K562 (cell line): ENCODE measurements at regions not wholly inside any gene's neighbourhood (a gene's known extent, or its start where the extent isn't known, plus 50 kb on each side); places are given as distances from the start of the nearest gene placed in this dataset.

Experiments used
- ATAC-seq: fragments of 200-7000 bp; cut with Tn5 transposase; 3 replicates; pipeline ENCODE4 v1.9.1; 2020; ENCODE audit warnings: moderate library complexity
- BruUV-seq: library from RNA; stranded (reverse); fragments of 400-500 nt; replicated peaks from 2 replicates; lab custom pipeline; 2021; lab: Mats Ljungman, UMichigan
- CTCF ChIA-PET: fragments of 300-600 bp; formaldehyde crosslinking; extraction: SDS; loops from one replicate; lab custom pipeline; 2021; ENCODE audit warnings: low intra/inter-chr PET ratio; lab: Yijun Ruan, JAX
- POLR2A ChIA-PET: fragments of 300-600, 350-650 bp; sonication (Branson Sonifier 250); formaldehyde crosslinking; extraction: SDS; loops from one replicate; lab custom pipeline; 2021; ENCODE audit warnings: antibody characterized with exemption, inconsistent platforms; lab: Yijun Ruan, JAX
- DNase-seq, 4 experiments: peaks; one replicate each; pipeline versions ENCODE4 v3.0.0 to v3.0.0-alpha.2; 2011 to 2018; ENCODE audit warnings: low spot score in 3 of 4, mixed read lengths in 3 of 4; ENCODE audit errors: extremely low read depth in 1 of 4
- FAIRE-seq: peaks from 2 replicates; lab custom pipeline; 2011; peaks lifted over from hg19 to GRCh38; lab: Jason Lieb, UNC
- H2AFZ ChIP-seq: 2 replicates; pipeline ENCODE4 v1.6.0; 2011; ENCODE audit warnings: low read depth, low read length, control low read depth, inconsistent platforms
- H3K27ac ChIP-seq: fragments of 200-600 bp; 3 replicates; pipeline ENCODE4 v1.8.0; 2011; ENCODE audit warnings: low read depth, mild to moderate bottlenecking, control low read depth, inconsistent platforms, low read length, moderate library complexity, mixed read lengths; ENCODE audit errors: extremely low read depth
- H3K27me3 ChIP-seq, 2 experiments: fragments of 300-600 bp in 1 of 2; 2 replicates in 1 of 2; 3 replicates in 1 of 2; pipeline versions ENCODE4 v1.6.0 to v1.8.0; 2011; ENCODE audit warnings: inconsistent platforms in 2 of 2, low read length in 2 of 2, mild to moderate bottlenecking in 1 of 2, mixed read lengths in 1 of 2, moderate library complexity in 1 of 2; ENCODE audit not compliant: control insufficient read depth in 2 of 2, insufficient read depth in 2 of 2
- H3K36me3 ChIP-seq: fragments of 300-600 bp; 3 replicates; pipeline ENCODE4 v1.8.0; 2011; ENCODE audit warnings: mild to moderate bottlenecking, low read length, inconsistent platforms; ENCODE audit not compliant: control insufficient read depth, insufficient read depth
- H3K4me1 ChIP-seq, 2 experiments: fragments of 200-600 bp in 1 of 2; replicated peaks in 1 of 2; 2 replicates in 1 of 2; 3 replicates in 1 of 2; pipeline versions ENCODE4 v1.5.1 to v1.8.0; 2011; ENCODE audit warnings: inconsistent platforms in 2 of 2, low read length in 2 of 2, mild to moderate bottlenecking in 1 of 2, mixed read lengths in 1 of 2, moderate library complexity in 1 of 2; ENCODE audit not compliant: control insufficient read depth in 2 of 2, insufficient read depth in 2 of 2
- H3K4me2 ChIP-seq: 2 replicates; pipeline ENCODE4 v1.6.1; 2011; ENCODE audit warnings: low read length, control low read depth, inconsistent platforms, mixed read lengths; ENCODE audit not compliant: insufficient read depth
- H3K4me3 ChIP-seq: fragments of 200-600 bp; sonication (generic), shearing (Covaris generic); 2 replicates; pipeline ENCODE4 v1.5.1; 2016; ENCODE audit warnings: control low read depth, inconsistent platforms
- H3K79me2 ChIP-seq: fragments of 200-600 bp; 3 replicates; pipeline ENCODE4 v1.8.0; 2011; ENCODE audit warnings: low read length, inconsistent platforms; ENCODE audit not compliant: control insufficient read depth, insufficient read depth
- H3K9ac ChIP-seq, 2 experiments: 2 replicates each; pipeline versions ENCODE4 v1.6.0 to v1.6.1; 2011; ENCODE audit warnings: low read depth in 2 of 2, low read length in 2 of 2, control low read depth in 1 of 2, inconsistent platforms in 1 of 2, mild to moderate bottlenecking in 1 of 2, mixed read lengths in 1 of 2; ENCODE audit not compliant: insufficient read depth in 1 of 2
- H3K9me1 ChIP-seq: one replicate; pipeline ENCODE4 v1.6.0; 2011; ENCODE audit warnings: inconsistent platforms, mild to moderate bottlenecking, low read length, moderate library complexity; ENCODE audit not compliant: control insufficient read depth, insufficient read depth
- H3K9me3 ChIP-seq: replicated peaks from 2 replicates; pipeline ENCODE4 v1.5.1; 2011; ENCODE audit warnings: low read depth, low read length, inconsistent platforms; ENCODE audit not compliant: control insufficient read depth, insufficient read depth
- H4K20me1 ChIP-seq: replicated peaks from 2 replicates; pipeline ENCODE4 v1.6.1; 2011; ENCODE audit warnings: low read length, inconsistent platforms, mixed read lengths; ENCODE audit not compliant: control insufficient read depth, insufficient read depth
- ADNP ChIP-seq: fragments of 200-800 bp; sonication (Bioruptor generic); IDR thresholded peaks from 2 replicates; pipeline ENCODE4 v1.6.1; 2016; ENCODE audit warnings: missing genetic modification characterization, missing compliant biosample characterization
- E2F4 ChIP-seq: sonication (generic); formaldehyde crosslinking; IDR thresholded peaks from 2 replicates; pipeline ENCODE4 v1.8.0; 2022; ENCODE audit warnings: mild to moderate bottlenecking, low read depth, missing genetic modification reagents
- FOXK2 ChIP-seq, 2 experiments: fragments of 450-650 bp; IDR thresholded peaks in 1 of 2; conservative IDR thresholded peaks in 1 of 2; 2 replicates each; pipeline ENCODE4 v1.6.1; 2016; ENCODE audit warnings: low read depth in 2 of 2, mild to moderate bottlenecking in 1 of 2
- HDAC1 ChIP-seq, 2 experiments: fragments of 450-650 bp; IDR thresholded peaks; 2 replicates each; pipeline ENCODE4 v1.6.1; 2016 to 2017; ENCODE audit warnings: inconsistent platforms in 1 of 2, mild to moderate bottlenecking in 1 of 2, moderate library complexity in 1 of 2
- HMG20A ChIP-seq: fragments of 450-650 bp; formaldehyde crosslinking; conservative IDR thresholded peaks from 2 replicates; pipeline ENCODE4 v1.4.0; 2020; ENCODE audit warnings: mild to moderate bottlenecking, mixed read lengths
- RBM14 ChIP-seq: fragments of 200-400 bp; formaldehyde crosslinking; IDR thresholded peaks from 2 replicates; pipeline ENCODE4 v1.6.1; 2018; ENCODE audit warnings: low read depth, mild to moderate bottlenecking, low read length, moderate library complexity, borderline replicate concordance; ENCODE audit not compliant: insufficient read depth
- SETDB1 ChIP-seq: IDR thresholded peaks from one replicate; pipeline ENCODE4 v1.6.1; 2012; ENCODE audit warnings: low read length, control low read depth, inconsistent platforms
- TGIF2 ChIP-seq: sonication (generic); formaldehyde crosslinking; IDR thresholded peaks from 2 replicates; pipeline ENCODE4 v1.8.1; 2022; ENCODE audit warnings: mild to moderate bottlenecking, missing genetic modification reagents, moderate library complexity
- THAP12 ChIP-seq: fragments of 250-450 bp; sonication (Bioruptor Pico); IDR thresholded peaks from 2 replicates; pipeline ENCODE4 v1.9.0; 2021; ENCODE audit warnings: mild to moderate bottlenecking, inconsistent platforms
- WGBS: fragments of 100-300 bp; shearing (Covaris generic); methylation state at CpG from one replicate; pipeline ENCODE4 v1.1.6; 2016; ENCODE audit warnings: low coverage, mixed read lengths; ENCODE audit not compliant: insufficient coverage; ENCODE audit errors: missing lambda C conversion rate; 5-methylcytosine and 5-hydroxymethylcytosine counted together
- in situ Hi-C: fragments of 300-500 bp; cut with MboI; formaldehyde crosslinking; loops from 4 replicates; pipeline ENCODE4 v1.15.0; 2018; ENCODE audit warnings: inconsistent platforms, mixed read lengths
- intact Hi-C: fragments of 100-400 bp; cut with micrococcal nuclease; formaldehyde crosslinking; loops from 2 replicates; pipeline ENCODE4 v1.14.2; 2022

- in situ Hi-C loops (no loop called here), intact Hi-C loops (no loop called here)
- H3K27ac ChIP-seq: no peak overlapping the region
- ChIA-PET CTCF (no interaction called here), POLR2A (no interaction called here)
- H3K9ac ChIP-seq: no peak overlapping the region
- FAIRE-seq (no peak), DNase-seq (no peak), ATAC-seq (no peak)
- no peak overlapping the region for H3K4me2 ChIP-seq
- H4K20me1 ChIP-seq: no peaks in the 10 kb centered on the region
- no peaks in the 10 kb centered on the region for H3K36me3 ChIP-seq
- H3K9me3 ChIP-seq: no peaks in the 10 kb centered on the region
- H3K4me1 ChIP-seq: no peaks in the 10 kb centered on the region
- WGBS: 2% methylated on average over 4 of the region's 4 CpGs
- H3K79me2 ChIP-seq: no peaks in the 10 kb centered on the region
- TF ChIP-seq FOXK2 (conservative IDR thresholded peaks at IDR 0.05 in 1 of 2, IDR thresholded peaks at IDR 0.05 in 1 of 2; ENCODE audit: low read depth in 2 of 2) (no peak), SETDB1 (no peak), RBM14 (no peak), TGIF2 (CRISPR knock-in tag) (no peak), THAP12 (no peak), ADNP (tag) (no peak), HMG20A (no peak), E2F4 (CRISPR knock-in tag) (no peak), HDAC1 (IDR thresholded peaks at IDR 0.05) (no peak)
- H3K9me1 ChIP-seq: no peaks in the 10 kb centered on the region
- H2AFZ ChIP-seq: no peak overlapping the region
- BruUV-seq: no TSS peak
- H3K27me3 ChIP-seq: no peaks in the 10 kb centered on the region
- H3K4me3 ChIP-seq: no peak overlapping the region
These were observed 340.4 kb downstream of the OTUD1 start for GRCh38 chr10:23779301-23779700.
